ENCODE measurements at regions not wholly inside any gene's neighbourhood (a gene's known extent, or its start where the extent isn't known, plus 50 kb on each side); places are given as distances from the start of the nearest gene placed in this dataset.

DNA sequence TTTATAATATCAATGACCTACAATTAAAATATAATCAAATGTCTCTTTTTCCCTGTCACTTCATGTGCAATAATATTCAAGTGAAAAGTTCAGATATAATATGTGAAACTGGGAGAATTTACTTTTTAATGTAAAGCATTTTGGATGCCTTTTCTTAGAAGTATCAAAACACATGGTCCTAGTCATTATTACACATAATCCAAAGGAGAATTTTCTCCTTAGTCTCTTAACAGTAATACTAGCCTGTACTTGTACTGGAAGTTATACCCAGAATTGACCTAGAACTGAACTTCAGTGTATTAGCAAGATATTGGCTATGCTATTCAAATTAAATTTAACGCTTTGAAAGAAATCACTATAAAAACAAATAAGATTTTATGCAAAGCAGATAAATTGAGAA is 842.6 kb upstream of the MANEA start:
- TF ChIP-seq TAF1 (IDR thresholded peaks at IDR 0.05; ENCODE audit: borderline replicate concordance, insufficient read depth, low read length) (no peak), POLR2AphosphoS5 (IDR thresholded peaks at IDR 0.05; ENCODE audit: low read depth, low read length) (no peak)
- TF ChIP-seq, protein P1, sequence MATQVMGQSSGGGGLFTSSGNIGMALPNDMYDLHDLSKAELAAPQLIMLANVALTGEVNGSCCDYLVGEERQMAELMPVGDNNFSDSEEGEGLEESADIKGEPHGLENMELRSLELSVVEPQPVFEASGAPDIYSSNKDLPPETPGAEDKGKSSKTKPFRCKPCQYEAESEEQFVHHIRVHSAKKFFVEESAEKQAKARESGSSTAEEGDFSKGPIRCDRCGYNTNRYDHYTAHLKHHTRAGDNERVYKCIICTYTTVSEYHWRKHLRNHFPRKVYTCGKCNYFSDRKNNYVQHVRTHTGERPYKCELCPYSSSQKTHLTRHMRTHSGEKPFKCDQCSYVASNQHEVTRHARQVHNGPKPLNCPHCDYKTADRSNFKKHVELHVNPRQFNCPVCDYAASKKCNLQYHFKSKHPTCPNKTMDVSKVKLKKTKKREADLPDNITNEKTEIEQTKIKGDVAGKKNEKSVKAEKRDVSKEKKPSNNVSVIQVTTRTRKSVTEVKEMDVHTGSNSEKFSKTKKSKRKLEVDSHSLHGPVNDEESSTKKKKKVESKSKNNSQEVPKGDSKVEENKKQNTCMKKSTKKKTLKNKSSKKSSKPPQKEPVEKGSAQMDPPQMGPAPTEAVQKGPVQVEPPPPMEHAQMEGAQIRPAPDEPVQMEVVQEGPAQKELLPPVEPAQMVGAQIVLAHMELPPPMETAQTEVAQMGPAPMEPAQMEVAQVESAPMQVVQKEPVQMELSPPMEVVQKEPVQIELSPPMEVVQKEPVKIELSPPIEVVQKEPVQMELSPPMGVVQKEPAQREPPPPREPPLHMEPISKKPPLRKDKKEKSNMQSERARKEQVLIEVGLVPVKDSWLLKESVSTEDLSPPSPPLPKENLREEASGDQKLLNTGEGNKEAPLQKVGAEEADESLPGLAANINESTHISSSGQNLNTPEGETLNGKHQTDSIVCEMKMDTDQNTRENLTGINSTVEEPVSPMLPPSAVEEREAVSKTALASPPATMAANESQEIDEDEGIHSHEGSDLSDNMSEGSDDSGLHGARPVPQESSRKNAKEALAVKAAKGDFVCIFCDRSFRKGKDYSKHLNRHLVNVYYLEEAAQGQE (IDR thresholded peaks at IDR 0.05; ENCODE audit: insufficient read depth in 1 of 2, low read depth in 2 of 2, low read length in 2 of 2): no peak

All from PFSK-1 (cell line).